LNCaP clone FGC (cell line): ENCODE measurements at regions not wholly inside any gene's neighbourhood (a gene's known extent, or its start where the extent isn't known, plus 50 kb on each side); places are given as distances from the start of the nearest gene placed in this dataset.

Source experiments
- DNase-seq: peaks from one replicate; pipeline ENCODE4 v3.0.0-alpha.2; 2011; ENCODE audit warnings: low read depth
- H3K4me3 ChIP-seq: 2 replicates; pipeline ENCODE4 v1.5.1; 2011; ENCODE audit warnings: mild to moderate bottlenecking, low read depth, low read length, control low read depth
- TF ChIP-seq, protein P1 (sequence below): IDR thresholded peaks from 2 replicates; pipeline ENCODE4 v1.5.1; 2012; ENCODE audit warnings: mild to moderate bottlenecking; ENCODE audit not compliant: control insufficient read depth, insufficient read depth; ENCODE audit errors: extremely low read depth

DNA sequence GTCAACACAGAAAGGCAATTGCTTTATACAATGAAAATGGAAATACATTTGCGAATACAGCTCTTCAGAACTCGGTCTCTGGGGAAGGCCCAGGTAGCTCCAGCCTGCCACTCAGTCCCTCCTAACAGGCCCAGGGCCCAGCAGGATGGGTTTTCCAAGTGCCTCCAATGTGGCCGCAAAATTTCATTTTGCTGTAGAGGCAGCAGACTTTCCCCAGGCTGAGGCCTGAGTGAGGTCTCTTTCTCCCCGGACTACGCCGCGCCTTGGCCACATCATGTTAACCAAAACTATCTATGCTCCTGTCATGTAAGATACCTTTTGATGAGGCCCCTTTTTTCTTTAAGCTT, 606.0 kb upstream of the SALL1 start:
- no peak overlapping the region for H3K4me3 ChIP-seq
- TF ChIP-seq, protein P1, sequence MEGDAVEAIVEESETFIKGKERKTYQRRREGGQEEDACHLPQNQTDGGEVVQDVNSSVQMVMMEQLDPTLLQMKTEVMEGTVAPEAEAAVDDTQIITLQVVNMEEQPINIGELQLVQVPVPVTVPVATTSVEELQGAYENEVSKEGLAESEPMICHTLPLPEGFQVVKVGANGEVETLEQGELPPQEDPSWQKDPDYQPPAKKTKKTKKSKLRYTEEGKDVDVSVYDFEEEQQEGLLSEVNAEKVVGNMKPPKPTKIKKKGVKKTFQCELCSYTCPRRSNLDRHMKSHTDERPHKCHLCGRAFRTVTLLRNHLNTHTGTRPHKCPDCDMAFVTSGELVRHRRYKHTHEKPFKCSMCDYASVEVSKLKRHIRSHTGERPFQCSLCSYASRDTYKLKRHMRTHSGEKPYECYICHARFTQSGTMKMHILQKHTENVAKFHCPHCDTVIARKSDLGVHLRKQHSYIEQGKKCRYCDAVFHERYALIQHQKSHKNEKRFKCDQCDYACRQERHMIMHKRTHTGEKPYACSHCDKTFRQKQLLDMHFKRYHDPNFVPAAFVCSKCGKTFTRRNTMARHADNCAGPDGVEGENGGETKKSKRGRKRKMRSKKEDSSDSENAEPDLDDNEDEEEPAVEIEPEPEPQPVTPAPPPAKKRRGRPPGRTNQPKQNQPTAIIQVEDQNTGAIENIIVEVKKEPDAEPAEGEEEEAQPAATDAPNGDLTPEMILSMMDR = no peak
- no peak for DNase-seq

DNA sequence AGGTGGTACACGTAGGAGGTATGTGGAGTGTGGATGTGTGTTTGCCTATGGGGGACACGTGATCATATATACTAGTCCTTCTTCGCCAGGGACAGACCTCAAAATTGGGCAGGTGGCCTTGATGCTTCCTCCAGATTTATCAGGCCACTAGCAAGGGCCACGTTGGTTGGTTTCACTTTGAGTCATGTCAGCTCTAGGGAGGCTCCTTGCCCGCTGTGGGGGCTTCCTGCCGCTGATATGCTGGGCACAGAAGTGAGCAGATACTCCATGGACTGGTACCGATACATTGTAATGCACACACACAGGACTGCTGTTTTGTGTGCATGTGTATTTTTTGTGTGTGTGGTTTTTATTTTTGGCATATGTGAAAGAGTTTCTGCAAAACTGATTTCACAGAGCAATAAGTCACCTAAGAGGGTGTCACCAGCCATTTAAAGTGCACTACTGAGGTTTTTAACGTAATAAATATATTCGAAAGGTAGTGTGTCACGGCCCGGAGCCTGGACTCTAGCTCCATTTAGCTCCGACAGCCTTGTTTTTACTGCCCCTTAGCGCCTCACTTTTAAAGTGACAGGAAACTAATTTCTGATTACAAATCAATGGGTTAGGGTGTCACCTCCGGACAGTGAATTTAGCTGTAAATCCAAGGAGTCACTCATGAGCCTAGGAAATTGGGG, 605.5 kb upstream of the SALL1 start:
- H3K4me3 ChIP-seq = no peak overlapping the region
- DNase-seq = no peak
- TF ChIP-seq, protein P1 = no peak

DNA sequence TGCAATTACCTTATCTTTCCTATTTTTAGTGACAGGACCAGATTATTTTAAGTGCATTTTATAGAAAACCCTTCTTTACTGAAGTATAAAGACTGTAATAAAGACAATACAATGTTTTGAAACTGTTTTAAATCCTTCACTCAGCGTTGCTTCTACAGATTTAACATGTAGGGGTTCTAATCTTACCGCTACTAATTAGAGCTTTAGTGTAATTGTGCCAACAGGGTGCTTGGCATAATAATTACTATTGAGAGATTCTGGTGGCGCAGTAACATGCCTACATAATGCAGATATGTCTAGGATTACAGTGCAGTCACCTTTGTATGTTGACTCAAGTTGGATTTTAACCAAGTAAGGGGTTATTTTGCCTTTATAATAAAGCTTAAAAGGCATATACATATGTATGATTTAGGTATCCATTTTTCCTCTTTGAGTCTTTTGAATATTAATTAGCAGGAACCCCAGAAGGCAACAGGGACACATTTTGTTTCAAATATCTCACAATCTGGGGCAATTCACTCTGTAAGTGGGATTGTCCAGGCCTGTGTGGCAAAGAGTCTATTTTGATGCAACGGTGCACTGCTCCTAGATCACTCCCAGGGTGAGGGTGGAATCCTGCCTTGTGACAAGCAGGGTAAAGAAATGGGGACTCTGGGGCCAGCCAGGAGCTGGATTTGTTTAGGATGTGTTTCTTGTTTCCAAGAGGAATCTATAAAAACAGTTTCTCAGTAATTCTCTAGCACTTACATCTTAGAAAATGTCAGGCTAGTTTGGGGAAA, 604.7 kb upstream of the SALL1 start:
- TF ChIP-seq, protein P1 = no peak
- no peak for DNase-seq
- no peak overlapping the region for H3K4me3 ChIP-seq

DNA sequence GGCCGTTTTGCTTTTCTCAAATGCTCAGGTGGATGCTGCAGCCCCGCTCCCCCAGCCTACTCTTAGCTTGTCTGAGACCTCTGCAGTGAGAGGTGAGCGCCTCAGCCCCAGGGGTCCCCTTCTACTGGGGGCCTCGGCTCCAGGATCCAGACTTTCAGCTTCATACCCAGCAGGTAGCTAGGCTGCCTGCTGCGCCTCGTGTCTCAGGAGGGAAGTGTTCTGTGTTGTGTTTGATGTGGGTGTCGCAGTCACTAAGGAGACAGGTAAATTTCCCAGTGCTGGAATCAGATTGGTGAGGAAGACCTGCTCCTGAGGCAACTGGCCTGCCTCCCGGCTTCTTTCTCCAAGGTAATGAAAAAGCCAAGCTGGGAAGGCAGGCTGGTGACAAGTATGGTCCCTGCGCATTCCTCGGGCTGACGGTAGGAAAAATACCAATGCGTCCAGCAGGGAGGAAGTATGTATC, 604.0 kb upstream of the SALL1 start:
- no peak overlapping the region for H3K4me3 ChIP-seq
- TF ChIP-seq, protein P1 = no peak
- DNase-seq = no peak

DNA sequence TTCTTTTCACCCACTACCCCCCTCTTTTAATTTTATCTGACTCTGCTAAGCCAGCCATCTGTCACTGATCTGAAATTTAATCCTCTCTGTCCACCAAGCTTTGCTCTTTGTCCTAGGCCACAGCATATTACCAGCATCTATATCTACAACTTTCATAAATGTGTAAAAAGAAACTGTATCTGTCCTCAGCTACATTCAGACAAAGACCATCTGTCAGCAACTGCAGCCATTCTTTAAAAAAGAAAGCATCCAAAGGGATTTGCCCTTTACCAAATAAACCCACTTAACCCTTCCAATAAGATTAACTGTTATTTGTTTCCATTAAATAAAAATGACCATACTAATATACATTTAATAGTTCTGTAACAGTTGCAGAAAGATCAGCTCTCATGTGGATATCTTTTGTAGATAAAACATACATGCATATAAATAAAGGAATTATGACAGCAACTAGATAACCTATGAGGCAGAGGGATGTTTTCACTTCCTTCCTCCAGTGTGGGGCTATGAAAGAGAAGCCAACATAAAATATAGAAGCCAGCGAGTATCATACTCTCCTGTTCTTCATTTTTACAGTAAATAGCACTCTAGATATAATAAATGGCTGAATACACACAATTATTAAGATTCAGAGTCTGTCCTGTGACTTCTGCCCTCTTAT, 602.5 kb upstream of the SALL1 start:
- TF ChIP-seq, protein P1 = no peak
- H3K4me3 ChIP-seq = no peak overlapping the region
- DNase-seq = no peak

DNA sequence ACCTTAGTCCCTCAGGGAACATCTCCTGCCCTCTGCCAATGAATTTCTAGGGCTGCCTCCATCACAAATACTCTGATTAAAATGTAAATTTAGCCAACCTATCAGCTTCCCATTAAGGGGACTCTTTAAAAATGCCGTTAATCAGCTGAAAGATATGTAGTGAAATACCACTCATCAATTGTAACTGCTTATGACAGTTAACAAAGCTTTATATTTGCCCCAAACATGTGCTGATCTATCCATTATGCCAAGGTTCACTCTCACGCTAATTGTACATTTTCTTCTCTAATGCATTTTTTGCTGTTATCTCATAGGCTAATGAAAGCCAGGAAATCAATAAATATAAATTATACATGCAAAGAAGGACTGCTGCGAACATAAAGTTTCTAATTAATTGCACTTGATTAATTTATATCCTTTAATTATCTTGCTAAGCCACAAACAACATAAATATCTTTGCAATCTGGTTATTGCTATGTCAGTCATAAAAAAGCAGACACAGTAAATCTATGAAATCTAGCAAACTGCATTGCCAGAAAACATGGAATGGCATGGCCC, 601.4 kb upstream of the SALL1 start:
- DNase-seq = no peak
- H3K4me3 ChIP-seq = no peak overlapping the region
- TF ChIP-seq, protein P1 = no peak
